Adrenal gland (tissue), 9 donors: ENCODE measurements at regions not wholly inside any gene's neighbourhood (a gene's known extent, or its start where the extent isn't known, plus 50 kb on each side); places are given as distances from the start of the nearest gene placed in this dataset.

Experiments
- DNase-seq, 7 donors: peaks; one replicate each; pipeline ENCODE4 v3.0.0-alpha.2; 2019 to 2020
- H3K27ac ChIP-seq, 5 donors: fragments of 200-600 bp; sonication (generic) in 4 of 5; 1 replicate in 3 of 5; 2 replicates in 2 of 5; pipeline versions ENCODE4 v1.5.1 to v1.8.0; 2016 to 2020; ENCODE audit warnings: mild to moderate bottlenecking in 1 of 5
- H3K27me3 ChIP-seq: fragments of 200-600 bp; 2 replicates; pipeline ENCODE4 v1.8.0; 2021
- H3K36me3 ChIP-seq, 2 donors: fragments of 200-600 bp; replicated peaks in 1 of 2; 1 replicate in 1 of 2; 2 replicates in 1 of 2; pipeline versions ENCODE4 v1.5.1 to v1.8.0; 2018 to 2022
- H3K4me1 ChIP-seq, 2 donors: fragments of 200-600 bp; replicated peaks in 1 of 2; 1 replicate in 1 of 2; 2 replicates in 1 of 2; pipeline versions ENCODE4 v1.5.1 to v1.8.0; 2018 to 2021
- H3K4me3 ChIP-seq, 4 donors: fragments of 200-600 bp; sonication (generic) in 3 of 4; one replicate each; pipeline ENCODE4 v1.5.1; 2016 to 2018
- H3K9me3 ChIP-seq, 3 donors: fragments of 200-600 bp; sonication (generic) in 1 of 3; replicated peaks in 1 of 3; 1 replicate in 2 of 3; 2 replicates in 1 of 3; pipeline versions ENCODE4 v1.5.1 to v1.8.0; 2016 to 2021
- POLR2A ChIP-seq, 2 donors: fragments of 450-650 bp; IDR thresholded peaks; one replicate each; pipeline ENCODE4 v1.6.1; 2017; ENCODE audit warnings: antibody characterized with exemption in 2 of 2, mild to moderate bottlenecking in 2 of 2, moderate library complexity in 1 of 2
- WGBS, 4 donors: extraction: QIAGEN DNeasy Blood & Tissue Kit in 2 of 4; methylation state at CpG; one replicate each; pipeline versions ENCODE4 v1.1.5 to v1.1.7; 2013 to 2017; 5-methylcytosine and 5-hydroxymethylcytosine counted together
- intact Hi-C, 2 donors: fragments of 100-400 bp; cut with DNase I; formaldehyde crosslinking; loops; one replicate each; pipeline versions ENCODE4 v1.14.1 to v1.15.0; 2022 to 2023
- TF ChIP-seq, protein P1 (sequence below), 6 experiments: fragments of 450-650 bp in 4 of 6; fragments of 200-600 bp in 2 of 6; sonication (generic) in 1 of 6; IDR thresholded peaks; 1 replicate in 5 of 6; 2 replicates in 1 of 6; pipeline versions ENCODE4 v1.5.1 to v1.8.0; 2016 to 2021; ENCODE audit warnings: antibody characterized with exemption in 6 of 6, mild to moderate bottlenecking in 2 of 6, moderate library complexity in 1 of 6
- donor health status: healthy with polysubstance abuse.
- donor health status: Bipolar disorder and iron deficiency.
- donor health status: DM: yes; HTN: yes; CAD: no.
- donor health status: DM: no; HTN: no; CAD: no.
- donor health status: DM: no; HTN: no; CAD: no.

DNA sequence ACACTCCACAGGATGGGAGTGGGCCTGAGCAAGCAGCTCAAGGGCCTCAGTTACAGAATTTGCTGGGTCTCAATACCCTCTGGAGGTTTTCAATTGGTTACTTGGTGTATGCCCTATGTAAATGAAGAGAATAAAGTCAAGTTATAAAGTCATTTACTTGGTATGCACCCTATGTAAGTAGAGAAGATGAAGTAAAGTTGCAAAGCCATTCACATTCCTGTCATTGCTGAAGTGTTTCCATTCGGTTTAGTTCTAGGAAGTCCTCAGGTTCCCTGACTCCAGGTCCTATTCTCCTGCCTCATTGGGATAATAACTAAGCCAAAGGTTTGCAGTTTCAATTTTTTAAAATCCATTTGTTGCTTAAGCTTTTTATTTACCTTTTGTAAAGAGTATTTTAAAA is 272.6 kb upstream of the NPSR1 start:
- Histone ChIP-seq H3K36me3 (no peaks in the 10 kb centered on the region), H3K4me3 (no peak overlapping the region), H3K9me3 (peaks cover 0 to 4% (median 0%) of the 10 kb centered on the region in 3 donors), H3K27me3 (no peaks in the 10 kb centered on the region), H3K4me1 (no peaks in the 10 kb centered on the region), H3K27ac (no peak overlapping the region)
- intact Hi-C loops: no loop called here
- WGBS, 4 donors: 25 to 36% (median 32%) methylated on average over 1 of the region's 1 CpG
- TF ChIP-seq, protein P1, sequence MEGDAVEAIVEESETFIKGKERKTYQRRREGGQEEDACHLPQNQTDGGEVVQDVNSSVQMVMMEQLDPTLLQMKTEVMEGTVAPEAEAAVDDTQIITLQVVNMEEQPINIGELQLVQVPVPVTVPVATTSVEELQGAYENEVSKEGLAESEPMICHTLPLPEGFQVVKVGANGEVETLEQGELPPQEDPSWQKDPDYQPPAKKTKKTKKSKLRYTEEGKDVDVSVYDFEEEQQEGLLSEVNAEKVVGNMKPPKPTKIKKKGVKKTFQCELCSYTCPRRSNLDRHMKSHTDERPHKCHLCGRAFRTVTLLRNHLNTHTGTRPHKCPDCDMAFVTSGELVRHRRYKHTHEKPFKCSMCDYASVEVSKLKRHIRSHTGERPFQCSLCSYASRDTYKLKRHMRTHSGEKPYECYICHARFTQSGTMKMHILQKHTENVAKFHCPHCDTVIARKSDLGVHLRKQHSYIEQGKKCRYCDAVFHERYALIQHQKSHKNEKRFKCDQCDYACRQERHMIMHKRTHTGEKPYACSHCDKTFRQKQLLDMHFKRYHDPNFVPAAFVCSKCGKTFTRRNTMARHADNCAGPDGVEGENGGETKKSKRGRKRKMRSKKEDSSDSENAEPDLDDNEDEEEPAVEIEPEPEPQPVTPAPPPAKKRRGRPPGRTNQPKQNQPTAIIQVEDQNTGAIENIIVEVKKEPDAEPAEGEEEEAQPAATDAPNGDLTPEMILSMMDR (IDR thresholded peaks at IDR 0.05): no peak
- no peak for TF ChIP-seq POLR2A (IDR thresholded peaks at IDR 0.05)
- no peak for DNase-seq

DNA sequence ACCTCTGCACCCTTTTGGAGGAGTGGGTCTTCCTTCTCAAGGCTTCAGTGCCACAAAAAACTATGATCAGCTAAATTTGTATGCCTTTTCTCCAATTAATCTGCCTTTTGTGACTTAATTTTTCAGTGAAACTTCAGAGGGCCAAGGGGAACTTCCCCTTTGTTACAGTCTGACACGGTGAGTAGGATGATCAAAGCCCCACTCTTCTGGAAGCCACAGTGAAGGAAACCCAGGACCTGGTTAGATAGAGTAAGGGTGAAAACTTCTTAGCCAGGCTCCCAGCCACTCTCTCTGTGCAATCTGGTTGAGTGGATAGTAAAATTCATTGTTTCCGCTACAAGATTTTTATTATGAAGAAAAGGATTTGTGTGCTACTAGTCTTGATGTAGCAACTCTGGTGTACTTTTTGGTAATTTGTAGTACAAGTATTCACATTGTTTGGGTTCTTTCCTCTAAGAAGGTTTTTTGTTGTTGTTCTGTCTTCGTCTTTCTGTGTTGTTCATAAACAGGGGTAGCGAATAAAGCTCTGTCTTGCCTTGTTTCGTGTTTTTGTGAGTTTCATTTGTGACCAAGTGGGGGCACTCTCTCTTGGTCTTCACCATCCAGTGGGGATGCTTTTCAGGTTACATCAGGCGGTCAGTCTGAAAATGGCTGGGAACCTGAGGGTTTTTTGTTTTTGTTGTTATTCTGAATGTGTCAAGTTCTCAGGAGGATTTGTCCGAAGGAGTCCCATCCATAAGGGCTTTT is 268.5 kb upstream of the NPSR1 start:
- no peak for DNase-seq
- H3K4me1 ChIP-seq: no peaks in the 10 kb centered on the region
- no peak overlapping the region for H3K4me3 ChIP-seq
- no peaks in the 10 kb centered on the region for H3K27me3 ChIP-seq
- H3K36me3 ChIP-seq: no peaks in the 10 kb centered on the region
- TF ChIP-seq POLR2A (IDR thresholded peaks at IDR 0.05): no peak
- TF ChIP-seq, protein P1 (IDR thresholded peaks at IDR 0.05): no peak
- H3K27ac ChIP-seq: no peak overlapping the region
- no peaks in the 10 kb centered on the region for H3K9me3 ChIP-seq
- WGBS, 4 donors: 80 to 87% (median 84%) methylated on average over 7 of the region's 7 CpGs
- intact Hi-C loops: no loop called here

DNA sequence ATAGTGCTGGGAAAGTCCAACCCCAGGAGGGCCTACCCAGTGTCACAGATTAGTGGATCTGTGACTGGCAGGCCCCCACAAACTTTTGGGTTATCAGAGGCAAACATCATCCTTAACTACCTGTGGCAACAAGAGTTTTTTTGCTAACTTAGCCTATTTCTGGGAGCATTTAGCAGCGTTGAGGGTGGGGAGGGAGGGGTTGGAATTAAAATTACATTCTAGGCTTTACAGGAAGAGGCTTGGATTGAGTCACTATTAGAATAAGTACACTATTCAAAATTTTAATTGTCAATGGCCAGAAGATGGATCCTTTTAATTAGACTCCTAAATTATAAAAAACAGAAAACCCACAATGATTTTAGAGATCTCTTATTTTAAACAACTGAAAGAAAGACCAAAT is 267.9 kb upstream of the NPSR1 start:
- no peaks in the 10 kb centered on the region for H3K27me3 ChIP-seq
- TF ChIP-seq, protein P1 (IDR thresholded peaks at IDR 0.05): no peak
- no peak for TF ChIP-seq POLR2A (IDR thresholded peaks at IDR 0.05)
- H3K36me3 ChIP-seq: no peaks in the 10 kb centered on the region
- no peak overlapping the region for H3K4me3 ChIP-seq
- intact Hi-C loops: no loop called here
- no peaks in the 10 kb centered on the region for H3K9me3 ChIP-seq
- H3K4me1 ChIP-seq: no peaks in the 10 kb centered on the region
- 65 to 93% (median 80%) methylated on average over 1 of the region's 1 CpG for WGBS, 4 donors
- no peak for DNase-seq
- no peak overlapping the region for H3K27ac ChIP-seq

DNA sequence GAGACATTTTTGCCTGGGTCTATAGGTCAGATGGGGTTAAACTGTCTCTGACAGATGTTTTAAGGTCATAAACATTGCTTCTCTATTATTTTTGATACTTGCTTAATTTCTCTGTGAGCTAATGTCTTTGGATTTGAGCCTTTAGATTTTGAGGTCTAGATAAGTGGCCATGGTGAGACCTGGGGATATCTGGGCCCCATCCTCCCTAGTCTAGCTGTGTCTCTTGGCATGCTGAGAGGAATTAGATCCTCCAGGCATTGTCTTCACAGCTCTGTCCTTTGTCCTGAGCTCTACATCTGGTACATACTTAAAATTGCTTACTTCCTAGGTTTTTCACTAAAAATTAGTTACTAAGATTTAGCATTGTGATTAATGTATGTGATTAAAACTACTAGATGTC is 265.0 kb upstream of the NPSR1 start:
- TF ChIP-seq, protein P1 (IDR thresholded peaks at IDR 0.05): no peak
- no peak for TF ChIP-seq POLR2A (IDR thresholded peaks at IDR 0.05)
- Histone ChIP-seq H3K27me3 (no peaks in the 10 kb centered on the region), H3K4me1 (no peaks in the 10 kb centered on the region), H3K4me3 (no peak overlapping the region), H3K27ac (no peak overlapping the region), H3K36me3 (no peaks in the 10 kb centered on the region), H3K9me3 (no peaks in the 10 kb centered on the region)
- DNase-seq: no peak
- intact Hi-C loops: no loop called here
